OCI-LY3 (cell line): ENCODE measurements at regions not wholly inside any gene's neighbourhood (a gene's known extent, or its start where the extent isn't known, plus 50 kb on each side); places are given as distances from the start of the nearest gene placed in this dataset.
"Not testable (repeated sequence)": the region's sequence is repeated elsewhere in the genome, so short reads cannot be mapped to it uniquely, and the experiment has no call there.

Experiments used
- CTCF ChIP-seq: fragments of 200-600, 300-600 bp; sonication (generic); IDR thresholded peaks from 2 replicates; pipeline ENCODE4 v1.5.1; 2014; ENCODE audit warnings: antibody characterized with exemption, low read length, low read depth
- EZH2phosphoT487 ChIP-seq: fragments of 200-600 bp; shearing (Covaris generic); IDR thresholded peaks from 2 replicates; pipeline ENCODE4 v1.6.1; 2018; ENCODE audit warnings: antibody characterized with exemption, mixed run types, low read depth

GRCh38 chr4:11054937-11055336 lies 370.4 kb upstream of the CLNK start:
- not testable (repeated sequence) for TF ChIP-seq CTCF, EZH2phosphoT487
